NCI-H128 (cell line): ENCODE measurements at regions not wholly inside any gene's neighbourhood (a gene's known extent, or its start where the extent isn't known, plus 50 kb on each side); places are given as distances from the start of the nearest gene placed in this dataset.

Experiments
- DNase-seq: peaks from one replicate; lab custom pipeline; 2025; ENCODE audit not compliant: unreplicated experiment; lab: John Stamatoyannopoulos, UW

- DNase-seq, result no peak
Measured at GRCh38 chr2:16615687-16616615, 49.7 kb downstream of the CYRIA start.

GRCh38 chr2:16615246-16615645 is 50.4 kb downstream of the CYRIA start:
- DNase-seq, result no peak

DNA sequence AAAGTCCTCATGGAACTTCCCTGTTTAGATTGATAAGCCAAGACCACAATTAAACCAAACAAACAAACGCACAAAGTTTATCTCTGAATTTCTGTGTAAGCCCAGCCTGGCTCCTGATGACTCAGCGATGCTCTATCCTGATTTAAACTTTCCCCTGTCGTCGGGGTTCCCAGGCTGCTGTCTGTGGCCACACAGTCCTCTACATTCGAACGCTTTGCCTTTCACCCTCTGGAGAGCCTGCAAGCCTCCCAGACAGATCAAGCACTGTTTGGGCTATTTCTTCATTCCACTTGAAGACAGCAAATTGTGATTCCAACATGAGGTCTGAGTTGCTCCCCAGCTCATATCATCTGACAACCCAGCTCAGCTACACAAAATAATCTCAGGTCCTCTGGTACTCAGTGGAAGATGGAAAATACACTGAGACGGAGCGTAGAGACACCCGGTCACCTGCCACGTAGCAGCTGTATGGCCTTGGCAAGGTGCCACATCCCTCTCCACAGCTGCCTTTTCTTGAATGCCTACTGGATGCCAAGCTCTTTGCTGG is 51.2 kb downstream of the CYRIA start:
- no peak for DNase-seq

DNA sequence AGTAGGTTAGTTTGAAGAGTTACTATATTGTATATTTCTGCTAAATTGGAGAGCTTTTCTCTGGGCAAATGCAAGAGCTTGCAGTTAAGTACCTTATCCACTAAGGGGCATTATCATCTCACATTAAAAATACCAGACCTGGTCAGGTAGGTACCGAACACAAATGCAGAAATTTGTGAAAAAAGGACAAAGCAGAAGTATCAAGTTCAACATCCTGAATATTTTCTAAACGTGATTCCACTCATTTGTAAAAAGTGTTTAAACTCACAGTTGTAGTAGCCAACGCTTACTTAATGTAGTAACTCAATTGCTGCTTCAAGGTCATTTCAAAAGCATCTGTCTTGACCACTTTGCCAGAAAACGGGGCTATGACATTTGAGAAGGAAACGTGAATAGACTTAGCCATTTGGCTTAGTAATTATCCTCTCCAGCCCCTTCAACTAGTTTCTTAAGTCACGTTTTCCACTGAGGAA is 52.1 kb downstream of the CYRIA start:
- DNase-seq, result no peak

DNA sequence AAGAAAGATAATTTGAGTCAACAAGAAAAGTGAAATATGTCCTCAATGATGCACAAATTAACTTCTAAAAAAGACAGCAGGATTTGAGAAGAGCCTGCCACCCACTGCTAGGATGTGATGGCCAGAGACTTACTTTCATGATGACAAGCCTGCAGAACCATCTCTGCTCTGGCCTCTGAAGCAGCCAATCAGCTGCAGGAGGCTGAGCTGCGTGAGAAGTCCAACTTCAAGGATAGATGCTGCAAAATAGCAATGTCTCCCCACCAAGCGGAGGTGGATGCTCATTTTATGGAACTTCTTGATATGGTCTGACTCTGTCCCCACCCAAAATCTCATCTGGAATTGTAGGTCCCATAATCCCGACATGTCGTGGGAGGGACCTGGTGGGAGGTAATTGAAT is 53.1 kb downstream of the CYRIA start:
- DNase-seq, result no peak

GRCh38 chr2:16609786-16610185 is 55.8 kb downstream of the CYRIA start:
- no peak for DNase-seq

DNA sequence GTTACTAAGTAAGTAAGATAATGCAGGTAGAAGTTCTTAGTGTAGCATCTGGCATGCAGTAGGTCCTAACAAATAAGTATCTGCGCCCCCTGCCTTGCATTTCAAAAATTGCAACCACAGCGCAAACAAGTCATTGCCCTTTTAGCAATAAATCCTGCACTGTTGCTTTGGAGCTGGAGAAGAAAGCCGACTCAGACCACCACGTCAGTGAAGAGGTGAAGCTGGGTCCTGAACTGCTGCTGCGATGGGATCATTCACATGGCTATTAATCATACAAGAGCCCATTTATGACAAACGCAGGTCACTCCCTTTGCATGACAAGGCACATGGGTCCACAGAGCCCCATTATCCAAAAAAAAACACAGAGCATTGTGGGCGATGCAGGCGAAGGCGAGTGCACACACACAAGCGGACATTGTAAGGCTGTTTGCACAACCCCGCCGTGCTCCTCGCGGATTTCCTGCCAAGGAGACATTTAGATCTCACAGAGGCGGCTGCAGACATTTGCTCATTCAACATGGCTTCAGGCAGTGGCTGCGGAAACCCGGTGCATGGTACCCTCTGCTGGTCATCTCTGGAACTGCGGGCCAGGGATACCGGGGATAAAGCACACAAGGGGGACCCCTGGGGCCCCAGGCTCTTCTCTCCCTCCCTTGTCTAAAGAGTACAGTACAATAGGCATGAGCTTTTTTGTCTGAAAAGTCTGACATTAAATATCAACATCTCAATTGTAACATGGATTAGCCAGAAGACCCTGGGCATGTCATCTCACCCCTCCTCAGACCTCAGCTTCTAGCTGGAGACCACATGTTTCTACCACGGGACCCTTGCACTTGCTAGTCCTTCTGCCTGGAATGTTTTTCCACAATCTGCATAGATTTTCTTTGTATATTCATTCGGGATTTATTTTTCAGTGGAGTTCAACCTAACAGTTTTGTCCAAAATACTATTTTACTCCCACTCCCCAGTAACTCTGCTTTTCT is 56.7 kb downstream of the CYRIA start:
- DNase-seq, result peak; percentile 65

DNA sequence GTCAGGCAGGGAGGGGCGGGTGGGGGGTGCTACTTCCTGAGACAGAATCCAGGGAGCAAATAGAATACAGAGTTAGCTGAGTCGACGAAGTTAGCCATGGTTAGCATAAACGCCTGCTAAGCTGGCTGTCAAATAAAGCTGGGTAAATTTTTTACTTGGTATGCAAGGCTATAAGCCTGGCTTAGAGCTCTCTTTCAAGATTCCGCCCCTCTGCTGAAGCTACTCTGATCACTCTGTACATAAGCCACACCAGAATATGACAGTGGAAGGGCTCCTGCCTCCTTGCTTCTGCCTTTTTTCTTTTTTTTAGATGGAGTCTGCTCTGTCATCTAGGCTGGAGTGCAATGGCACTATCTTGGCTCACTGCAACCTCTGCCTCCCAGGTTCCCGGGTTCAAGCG is 58.3 kb downstream of the CYRIA start:
- no peak for DNase-seq

DNA sequence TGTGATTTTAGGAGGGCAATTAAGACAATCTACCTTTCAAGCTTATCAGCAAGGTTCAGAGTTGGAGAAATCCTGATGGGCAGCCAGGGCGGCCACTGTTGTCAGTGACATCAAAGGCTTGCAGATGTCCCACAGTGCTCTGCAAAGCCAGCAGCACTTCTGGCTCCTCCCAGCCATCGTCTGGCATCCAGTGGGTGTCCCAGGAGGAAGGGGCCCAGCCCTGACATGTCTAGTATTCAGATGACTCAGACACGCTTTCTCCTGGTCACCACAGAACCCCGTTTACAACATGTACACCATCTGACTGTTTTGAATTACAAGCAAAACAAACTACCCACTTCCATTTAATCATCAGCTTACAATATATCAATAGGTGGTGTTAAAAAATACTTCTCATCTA is 61.4 kb downstream of the CYRIA start:
- DNase-seq, result no peak

- DNase-seq, result no peak
Measured at GRCh38 chr2:16591370-16591933, 74.2 kb downstream of the CYRIA start.

GRCh38 chr2:16589465-16589864 is 76.2 kb downstream of the CYRIA start:
- DNase-seq, result no peak

GRCh38 chr2:16588565-16588964 is 77.1 kb downstream of the CYRIA start:
- DNase-seq, result no peak

DNA sequence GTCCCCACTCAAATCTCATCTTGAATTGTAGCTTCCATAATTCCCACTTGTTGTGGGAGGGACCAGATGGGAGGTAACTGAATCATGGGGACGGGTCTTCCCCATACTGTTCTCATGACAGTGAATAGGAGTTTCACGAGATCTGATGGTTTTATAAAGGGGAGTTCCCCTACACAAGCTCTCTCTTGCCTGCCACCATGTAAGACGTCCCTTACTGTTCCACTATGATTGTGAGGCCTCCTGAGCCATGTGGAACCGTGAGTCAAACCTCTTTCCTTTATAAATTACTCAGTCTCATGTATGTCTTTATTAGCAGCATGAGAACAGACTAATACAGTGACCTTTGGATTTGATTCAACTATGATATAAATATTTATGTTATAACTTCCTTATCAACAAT is 78.0 kb downstream of the CYRIA start:
- DNase-seq, result no peak

DNA sequence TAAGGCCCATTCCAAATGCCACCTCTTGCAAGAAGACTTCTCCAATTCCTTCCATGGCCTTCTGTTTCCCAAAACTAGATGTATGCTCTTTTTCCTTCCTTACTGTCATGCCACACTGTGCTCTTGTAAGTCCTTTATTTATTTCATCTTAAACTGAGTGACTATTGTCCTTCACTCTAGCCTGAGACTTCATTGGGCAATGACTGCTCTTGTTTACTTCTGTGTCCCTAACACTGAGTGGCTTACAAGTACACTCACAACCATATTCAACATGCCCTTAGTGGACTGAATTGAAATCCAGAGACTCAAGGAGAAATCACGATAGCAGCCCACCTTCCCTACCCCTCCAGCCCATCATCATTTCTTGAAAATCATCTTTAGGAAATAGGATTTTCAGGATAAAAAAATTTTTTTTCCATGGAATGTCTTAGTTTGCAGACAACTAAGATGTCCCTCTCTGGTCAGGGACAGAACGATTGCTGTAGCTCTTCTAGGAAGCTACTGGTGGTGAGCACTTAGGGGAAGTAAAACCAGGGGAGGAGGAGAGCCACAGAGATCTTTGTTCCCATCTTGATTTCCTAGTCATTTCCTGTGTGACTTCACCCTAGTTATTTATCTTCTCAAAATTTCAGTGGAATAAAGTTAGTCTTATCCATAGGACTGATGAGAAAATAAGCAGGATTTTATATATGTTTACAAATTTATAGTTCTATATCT is 80.7 kb downstream of the CYRIA start:
- no peak for DNase-seq

DNA sequence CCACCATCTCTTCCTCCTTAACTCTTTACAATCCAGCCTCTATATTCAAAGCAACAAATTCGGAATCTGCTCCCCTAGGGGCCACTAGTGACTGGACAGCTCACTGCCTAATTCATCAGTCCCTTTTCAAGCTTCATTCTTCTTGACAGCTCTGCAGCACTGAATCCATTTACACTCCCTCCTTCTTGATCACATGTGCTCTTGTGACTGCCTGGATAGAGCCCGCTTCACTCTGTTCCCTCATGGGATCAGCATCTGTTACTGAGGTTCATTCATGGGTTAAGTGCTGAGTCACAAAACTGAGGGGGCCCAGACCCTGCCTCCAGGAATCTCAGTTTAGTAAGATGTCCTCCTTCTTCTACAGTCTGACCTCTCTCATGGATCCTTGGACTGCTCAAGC is 81.5 kb downstream of the CYRIA start:
- DNase-seq, result no peak

GRCh38 chr2:16581241-16581640 is 84.4 kb downstream of the CYRIA start:
- no peak for DNase-seq

- no peak for DNase-seq
Measured at GRCh38 chr2:16578081-16578480, 87.6 kb downstream of the CYRIA start.

DNA sequence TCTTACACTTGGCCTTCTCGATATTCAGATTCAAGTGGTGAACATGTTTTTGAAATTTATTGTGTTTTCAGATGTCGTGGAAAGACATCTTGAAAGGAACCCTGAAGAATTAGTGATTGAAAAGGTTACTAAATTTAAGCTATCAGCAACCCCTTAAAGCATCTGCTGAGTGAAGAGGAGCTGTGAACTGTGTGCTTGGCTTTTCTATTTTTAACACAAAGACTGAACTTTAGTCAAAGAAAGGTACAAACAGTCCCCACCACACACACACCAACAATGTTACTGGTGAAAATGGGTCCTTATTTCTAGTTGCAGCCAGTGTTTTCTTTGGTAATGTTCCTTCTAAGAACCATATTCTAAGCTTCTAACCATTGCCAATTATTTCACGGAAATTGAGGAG is 95.1 kb downstream of the CYRIA start:
- no peak for DNase-seq

DNA sequence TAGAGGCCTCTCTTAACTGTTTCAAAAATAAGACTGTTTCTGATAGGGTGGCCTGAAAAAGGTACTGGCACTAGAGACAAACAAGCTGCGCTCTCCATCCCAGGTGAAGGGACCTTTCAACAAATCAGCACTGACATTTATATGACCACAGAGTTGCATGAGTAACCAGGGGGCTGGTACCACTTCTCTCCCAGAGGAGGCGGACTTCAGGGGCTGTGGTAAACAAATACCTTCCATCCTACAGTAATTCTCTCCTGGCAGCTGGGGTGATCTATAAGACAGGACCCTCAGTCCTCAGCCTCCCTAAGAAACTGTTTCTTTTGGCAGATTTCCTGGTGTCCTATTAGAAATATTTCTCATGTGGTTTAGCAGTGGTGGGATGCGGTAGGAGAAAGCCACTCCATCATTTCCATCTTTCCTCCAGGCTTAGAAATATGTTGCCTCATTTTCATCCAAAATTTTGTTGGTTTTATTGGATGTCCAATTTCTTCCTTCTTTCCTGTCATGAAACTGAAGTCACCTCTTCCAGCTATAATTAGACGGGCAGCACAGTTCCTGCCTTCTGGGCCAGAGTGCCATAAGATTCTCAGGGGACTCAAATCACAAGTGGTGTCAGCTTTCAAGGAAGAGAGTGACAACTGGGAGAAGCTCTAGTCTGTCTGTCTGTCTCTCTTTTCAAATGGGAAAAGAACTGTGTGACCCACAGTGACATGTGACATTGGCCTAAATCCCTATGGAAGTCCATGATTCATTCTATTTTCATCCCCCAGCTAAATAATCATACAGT is 96.4 kb downstream of the CYRIA start:
- no peak for DNase-seq

- no peak for DNase-seq
Measured at GRCh38 chr2:16566701-16567100, 98.9 kb downstream of the CYRIA start.
